ENCODE measurements at regions not wholly inside any gene's neighbourhood (a gene's known extent, or its start where the extent isn't known, plus 50 kb on each side); places are given as distances from the start of the nearest gene placed in this dataset.

GRCh38 chr6:156406688-156407087 is 370.5 kb upstream of the ARID1B start:
- no peaks in the 10 kb centered on the region for H3K4me1 ChIP-seq
- WGBS, 5 donors = 84 to 97% (median 93%) methylated on average over 2 of the region's 2 CpGs
- H3K27me3 ChIP-seq = peaks cover 0 to 3% (median 0%) of the 10 kb centered on the region in 3 donors
- intact Hi-C loops (cut with DNase I; ENCODE audit: low total_unique reads) = no loop called here
- TF ChIP-seq CTCF (IDR thresholded peaks at IDR 0.05) = no peak
- TF ChIP-seq POLR2AphosphoS5 (IDR thresholded peaks at IDR 0.05) = no peak
- TF ChIP-seq POLR2A (IDR thresholded peaks at IDR 0.05) = no peak
- no peak for TF ChIP-seq EP300 (IDR thresholded peaks at IDR 0.05)
- no peak overlapping the region for H3K4me3 ChIP-seq
- H3K9me3 ChIP-seq = peaks cover 0 to 2% (median 0%) of the 10 kb centered on the region in 4 donors
- no peak overlapping the region for H3K27ac ChIP-seq
- DNase-seq = no peak
- H3K36me3 ChIP-seq = no peaks in the 10 kb centered on the region

- Histone ChIP-seq H3K4me3 (no peak overlapping the region), H3K9me3 (no peaks in the 10 kb centered on the region), H3K4me1 (no peaks in the 10 kb centered on the region), H3K27me3 (peaks cover 0 to 3% (median 0%) of the 10 kb centered on the region in 3 donors), H3K27ac (no peak overlapping the region), H3K36me3 (no peaks in the 10 kb centered on the region)
- intact Hi-C loops (cut with DNase I; ENCODE audit: low total_unique reads) = no loop called here
- TF ChIP-seq POLR2A (IDR thresholded peaks at IDR 0.05) (no peak), CTCF (IDR thresholded peaks at IDR 0.05) (no peak), POLR2AphosphoS5 (IDR thresholded peaks at IDR 0.05) (no peak), EP300 (IDR thresholded peaks at IDR 0.05) (no peak)
- no peak for DNase-seq
- WGBS, 5 donors = 80 to 94% (median 90%) methylated on average over 3 of the region's 3 CpGs
These were observed 371.1 kb upstream of the ARID1B start for GRCh38 chr6:156406099-156406498.

- Histone ChIP-seq H3K27ac (no peak overlapping the region), H3K27me3 (peaks cover 0 to 10% (median 3%) of the 10 kb centered on the region in 3 donors), H3K36me3 (no peaks in the 10 kb centered on the region), H3K4me1 (no peaks in the 10 kb centered on the region), H3K9me3 (no peaks in the 10 kb centered on the region), H3K4me3 (no peak overlapping the region)
- TF ChIP-seq CTCF (IDR thresholded peaks at IDR 0.05) (no peak), POLR2AphosphoS5 (IDR thresholded peaks at IDR 0.05) (no peak), EP300 (IDR thresholded peaks at IDR 0.05) (no peak), POLR2A (IDR thresholded peaks at IDR 0.05) (no peak)
- no peak for DNase-seq
- intact Hi-C loops (cut with DNase I; ENCODE audit: low total_unique reads) = no loop called here
These were observed 374.6 kb upstream of the ARID1B start for GRCh38 chr6:156402628-156403027.

GRCh38 chr6:156402227-156402626 is 375.0 kb upstream of the ARID1B start:
- Histone ChIP-seq H3K4me1 (peaks cover 0 to under 1% (median 0%) of the 10 kb centered on the region in 4 donors), H3K27ac (no peak overlapping the region), H3K27me3 (peaks cover 0 to 14% (median 3%) of the 10 kb centered on the region in 3 donors), H3K9me3 (no peaks in the 10 kb centered on the region), H3K36me3 (no peaks in the 10 kb centered on the region), H3K4me3 (no peak overlapping the region)
- intact Hi-C loops (cut with DNase I; ENCODE audit: low total_unique reads) = no loop called here
- 81 to 100% (median 91%) methylated on average over 1 of the region's 1 CpG for WGBS, 5 donors
- no peak for DNase-seq
- no peak for TF ChIP-seq POLR2A (IDR thresholded peaks at IDR 0.05)

- 46 to 80% (median 71%) methylated on average over 4 of the region's 4 CpGs for WGBS, 5 donors
- intact Hi-C loops (cut with DNase I; ENCODE audit: low total_unique reads) = no loop called here
- Histone ChIP-seq H3K4me3 (no peak overlapping the region), H3K27me3 (peaks cover 0 to 20% (median 3%) of the 10 kb centered on the region in 3 donors), H3K36me3 (no peaks in the 10 kb centered on the region), H3K4me1 (peaks cover 4 to 6% (median 5%) of the 10 kb centered on the region in 4 donors), H3K27ac (no peak overlapping the region), H3K9me3 (no peaks in the 10 kb centered on the region)
- TF ChIP-seq POLR2AphosphoS5 (IDR thresholded peaks at IDR 0.05) (no peak), CTCF (IDR thresholded peaks at IDR 0.05) (no peak), POLR2A (IDR thresholded peaks at IDR 0.05) (no peak), EP300 (IDR thresholded peaks at IDR 0.05) (no peak)
- DNase-seq = no peak
These were observed 376.7 kb upstream of the ARID1B start for GRCh38 chr6:156400487-156400886.

Data from stomach (tissue), 8 donors.